Stomach (tissue), 8 donors: ENCODE measurements at regions not wholly inside any gene's neighbourhood (a gene's known extent, or its start where the extent isn't known, plus 50 kb on each side); places are given as distances from the start of the nearest gene placed in this dataset.

Source experiments
- DNase-seq, 2 donors: peaks; one replicate each; pipeline versions ENCODE4 v3.0.0 to v3.0.0-alpha.2; 2013 to 2019
- H3K27ac ChIP-seq, 5 donors: fragments of 200-600 bp in 4 of 5; sonication (generic) in 4 of 5; one replicate each; pipeline ENCODE4 v1.5.1; 2013 to 2019; ENCODE audit warnings: mild to moderate bottlenecking in 1 of 5, moderate library complexity in 1 of 5
- H3K27me3 ChIP-seq, 3 donors: fragments of 200-600 bp; sonication (generic); one replicate each; pipeline ENCODE4 v1.5.1; 2017 to 2019; ENCODE audit warnings: mixed run types in 1 of 3
- H3K36me3 ChIP-seq, 4 donors: fragments of 200-600 bp; sonication (generic); 1 replicate in 3 of 4; 2 replicates in 1 of 4; pipeline ENCODE4 v1.5.1; 2016 to 2019
- H3K4me1 ChIP-seq, 4 donors: fragments of 200-600 bp; sonication (generic); one replicate each; pipeline ENCODE4 v1.5.1; 2016 to 2019
- H3K4me3 ChIP-seq, 4 donors: fragments of 200-600 bp; sonication (generic) in 3 of 4; one replicate each; pipeline ENCODE4 v1.5.1; 2016 to 2019; ENCODE audit warnings: mild to moderate bottlenecking in 1 of 4
- H3K9me3 ChIP-seq, 4 donors: fragments of 200-600 bp; sonication (generic); one replicate each; pipeline ENCODE4 v1.5.1; 2016 to 2019
- EP300 ChIP-seq: sonication (generic); formaldehyde crosslinking; IDR thresholded peaks from one replicate; pipeline ENCODE4 v1.6.1; 2017; ENCODE audit warnings: antibody characterized with exemption
- POLR2A ChIP-seq, 4 donors: fragments of 450-650 bp; IDR thresholded peaks; one replicate each; pipeline ENCODE4 v1.6.1; 2016; ENCODE audit warnings: antibody characterized with exemption in 4 of 4, control low read depth in 2 of 4, mild to moderate bottlenecking in 1 of 4, moderate library complexity in 1 of 4
- POLR2AphosphoS5 ChIP-seq, 3 donors: sonication (generic); formaldehyde crosslinking; IDR thresholded peaks; one replicate each; pipeline ENCODE4 v1.6.1; 2016; ENCODE audit warnings: antibody characterized with exemption in 3 of 3
- WGBS, 5 donors: extraction: QIAGEN DNeasy Blood & Tissue Kit in 3 of 5; methylation state at CpG; one replicate each; pipeline versions ENCODE4 v1.1.5 to v1.1.7; 2013 to 2018; 5-methylcytosine and 5-hydroxymethylcytosine counted together
- intact Hi-C: fragments of 100-400 bp; cut with DNase I; formaldehyde crosslinking; loops from one replicate; pipeline ENCODE4 v1.15.1; 2023; ENCODE audit warnings: low total_unique reads
- TF ChIP-seq, protein P1 (sequence below), 7 experiments: fragments of 450-650 bp in 4 of 7; fragments of 200-600 bp in 3 of 7; sonication (generic) in 3 of 7; IDR thresholded peaks; one replicate each; pipeline ENCODE4 v1.5.1; 2016 to 2019; ENCODE audit warnings: antibody characterized with exemption in 7 of 7, control low read depth in 2 of 7, mild to moderate bottlenecking in 1 of 7
- donor health status: healthy with polysubstance abuse.
- donor health status: Bipolar disorder and iron deficiency.
- donor health status: healthy.

DNA sequence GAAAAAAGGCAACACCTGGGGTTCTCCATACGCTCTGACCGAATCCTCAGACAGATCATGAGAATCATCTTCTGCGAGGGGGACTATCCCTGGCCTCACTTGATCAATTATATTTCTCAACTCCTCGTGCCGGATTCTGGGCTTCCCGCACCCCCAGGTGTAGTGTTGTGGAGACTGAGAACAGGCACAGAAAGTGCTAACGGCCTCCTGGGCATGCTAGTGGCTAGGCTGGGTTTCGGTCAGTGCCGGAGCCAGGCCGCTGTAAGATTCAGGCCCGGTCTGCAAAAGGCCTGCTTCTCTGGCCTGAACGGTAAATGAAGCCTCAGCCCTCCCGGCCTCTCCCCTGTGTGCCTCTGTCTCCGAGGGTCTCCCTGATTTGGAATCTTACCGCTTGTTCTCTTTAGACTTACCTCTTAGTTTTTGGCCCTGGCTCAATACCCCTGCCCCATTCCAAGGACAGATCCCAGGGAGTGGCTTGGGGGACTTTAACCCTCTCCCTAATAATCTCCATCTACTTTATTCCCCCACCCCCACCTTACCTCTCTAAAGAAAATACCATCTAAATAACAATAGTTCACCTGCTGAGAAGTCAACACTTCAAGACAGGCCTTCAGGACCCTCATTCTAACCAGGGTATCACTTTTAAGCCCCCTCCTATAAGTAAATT, 79.0 kb upstream of the MEDAG start:
- H3K27me3 ChIP-seq = no peaks in the 10 kb centered on the region
- WGBS, 5 donors = 88 to 99% (median 95%) methylated on average over 14 to 15 of the region's 15 CpGs
- intact Hi-C loops = no loop called here
- H3K27ac ChIP-seq = no peak overlapping the region
- DNase-seq = no peak
- peaks cover 0 to 4% (median 1%) of the 10 kb centered on the region in 4 donors for H3K4me1 ChIP-seq
- TF ChIP-seq, protein P1, sequence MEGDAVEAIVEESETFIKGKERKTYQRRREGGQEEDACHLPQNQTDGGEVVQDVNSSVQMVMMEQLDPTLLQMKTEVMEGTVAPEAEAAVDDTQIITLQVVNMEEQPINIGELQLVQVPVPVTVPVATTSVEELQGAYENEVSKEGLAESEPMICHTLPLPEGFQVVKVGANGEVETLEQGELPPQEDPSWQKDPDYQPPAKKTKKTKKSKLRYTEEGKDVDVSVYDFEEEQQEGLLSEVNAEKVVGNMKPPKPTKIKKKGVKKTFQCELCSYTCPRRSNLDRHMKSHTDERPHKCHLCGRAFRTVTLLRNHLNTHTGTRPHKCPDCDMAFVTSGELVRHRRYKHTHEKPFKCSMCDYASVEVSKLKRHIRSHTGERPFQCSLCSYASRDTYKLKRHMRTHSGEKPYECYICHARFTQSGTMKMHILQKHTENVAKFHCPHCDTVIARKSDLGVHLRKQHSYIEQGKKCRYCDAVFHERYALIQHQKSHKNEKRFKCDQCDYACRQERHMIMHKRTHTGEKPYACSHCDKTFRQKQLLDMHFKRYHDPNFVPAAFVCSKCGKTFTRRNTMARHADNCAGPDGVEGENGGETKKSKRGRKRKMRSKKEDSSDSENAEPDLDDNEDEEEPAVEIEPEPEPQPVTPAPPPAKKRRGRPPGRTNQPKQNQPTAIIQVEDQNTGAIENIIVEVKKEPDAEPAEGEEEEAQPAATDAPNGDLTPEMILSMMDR (IDR thresholded peaks at IDR 0.05) = no peak
- TF ChIP-seq POLR2A (IDR thresholded peaks at IDR 0.05) (no peak), POLR2AphosphoS5 (IDR thresholded peaks at IDR 0.05) (no peak), EP300 (no peak)
- no peaks in the 10 kb centered on the region for H3K36me3 ChIP-seq
- no peak overlapping the region for H3K4me3 ChIP-seq
- no peaks in the 10 kb centered on the region for H3K9me3 ChIP-seq

DNA sequence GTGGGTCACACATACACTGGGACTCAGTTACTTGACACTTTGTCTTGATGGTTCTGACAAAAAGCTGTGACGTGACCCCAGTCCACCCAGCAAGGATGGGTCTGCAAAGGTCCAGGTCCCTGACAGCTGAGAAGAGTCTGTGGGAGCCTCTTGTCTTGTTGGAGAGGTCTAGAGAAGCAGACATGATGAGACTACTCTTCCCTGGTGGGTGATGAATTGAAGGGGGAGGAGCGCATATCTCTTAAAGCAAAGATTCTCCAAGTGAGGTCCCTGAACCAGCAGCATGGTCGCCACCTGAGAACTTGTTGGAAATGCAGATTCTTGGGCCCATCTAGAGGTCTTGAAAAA, 78.5 kb upstream of the MEDAG start:
- Histone ChIP-seq H3K27me3 (peaks cover 0 to under 1% (median 0%) of the 10 kb centered on the region in 3 donors), H3K27ac (no peak overlapping the region), H3K4me1 (peaks cover 0 to 4% (median 3%) of the 10 kb centered on the region in 4 donors), H3K36me3 (no peaks in the 10 kb centered on the region), H3K4me3 (no peak overlapping the region), H3K9me3 (no peaks in the 10 kb centered on the region)
- WGBS, 5 donors = 77 to 97% (median 96%) methylated on average over 3 of the region's 3 CpGs
- intact Hi-C loops = no loop called here
- TF ChIP-seq POLR2A (IDR thresholded peaks at IDR 0.05) (no peak), POLR2AphosphoS5 (IDR thresholded peaks at IDR 0.05) (no peak), EP300 (no peak)
- TF ChIP-seq, protein P1 (IDR thresholded peaks at IDR 0.05) = no peak
- DNase-seq = no peak

DNA sequence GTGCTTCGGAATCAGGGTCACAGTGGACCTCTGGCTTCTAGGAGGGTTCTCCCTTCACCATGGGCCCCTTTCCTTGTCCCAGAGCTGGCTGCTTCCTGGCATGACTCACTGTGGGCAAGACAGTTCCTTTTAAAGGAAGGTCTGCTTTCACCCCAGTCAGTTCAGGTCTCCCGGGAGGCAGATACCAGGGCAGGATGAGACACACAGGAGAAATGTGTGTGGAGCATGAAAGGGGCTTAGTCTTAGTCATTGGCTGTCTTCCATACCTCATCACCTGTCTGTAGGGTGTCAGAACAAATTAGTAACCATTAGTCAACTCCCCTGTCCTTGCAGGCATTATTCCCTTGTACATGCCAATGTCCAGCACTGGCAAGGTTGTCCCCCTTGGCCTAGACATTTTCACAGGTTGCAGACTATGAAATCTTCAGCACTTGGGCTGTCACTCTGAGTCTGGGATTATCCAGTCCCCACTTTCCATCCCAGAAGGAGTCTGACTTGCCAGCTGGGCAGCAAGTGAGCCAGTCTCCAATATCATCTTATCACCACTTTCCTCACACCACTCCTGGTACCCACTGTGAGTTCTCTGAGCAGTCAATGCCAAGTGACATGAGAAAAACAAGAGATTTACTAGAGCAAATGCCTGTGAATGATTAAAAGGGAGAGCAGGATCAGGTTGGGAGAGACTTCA, 76.8 kb upstream of the MEDAG start:
- intact Hi-C loops = no loop called here
- peaks cover 4 to 11% (median 7%) of the 10 kb centered on the region in 4 donors for H3K4me1 ChIP-seq
- no peak for TF ChIP-seq POLR2A (IDR thresholded peaks at IDR 0.05)
- no peak for TF ChIP-seq EP300
- TF ChIP-seq POLR2AphosphoS5 (IDR thresholded peaks at IDR 0.05) = no peak
- TF ChIP-seq, protein P1 (IDR thresholded peaks at IDR 0.05) = no peak
- H3K27me3 ChIP-seq = peaks cover 0 to 10% (median 0%) of the 10 kb centered on the region in 3 donors
- no peaks in the 10 kb centered on the region for H3K36me3 ChIP-seq
- H3K9me3 ChIP-seq = no peaks in the 10 kb centered on the region
- no peak overlapping the region for H3K27ac ChIP-seq
- 68 to 100% (median 86%) methylated on average over 1 to 2 of the region's 2 CpGs for WGBS, 5 donors
- no peak for DNase-seq
- H3K4me3 ChIP-seq = no peak overlapping the region

DNA sequence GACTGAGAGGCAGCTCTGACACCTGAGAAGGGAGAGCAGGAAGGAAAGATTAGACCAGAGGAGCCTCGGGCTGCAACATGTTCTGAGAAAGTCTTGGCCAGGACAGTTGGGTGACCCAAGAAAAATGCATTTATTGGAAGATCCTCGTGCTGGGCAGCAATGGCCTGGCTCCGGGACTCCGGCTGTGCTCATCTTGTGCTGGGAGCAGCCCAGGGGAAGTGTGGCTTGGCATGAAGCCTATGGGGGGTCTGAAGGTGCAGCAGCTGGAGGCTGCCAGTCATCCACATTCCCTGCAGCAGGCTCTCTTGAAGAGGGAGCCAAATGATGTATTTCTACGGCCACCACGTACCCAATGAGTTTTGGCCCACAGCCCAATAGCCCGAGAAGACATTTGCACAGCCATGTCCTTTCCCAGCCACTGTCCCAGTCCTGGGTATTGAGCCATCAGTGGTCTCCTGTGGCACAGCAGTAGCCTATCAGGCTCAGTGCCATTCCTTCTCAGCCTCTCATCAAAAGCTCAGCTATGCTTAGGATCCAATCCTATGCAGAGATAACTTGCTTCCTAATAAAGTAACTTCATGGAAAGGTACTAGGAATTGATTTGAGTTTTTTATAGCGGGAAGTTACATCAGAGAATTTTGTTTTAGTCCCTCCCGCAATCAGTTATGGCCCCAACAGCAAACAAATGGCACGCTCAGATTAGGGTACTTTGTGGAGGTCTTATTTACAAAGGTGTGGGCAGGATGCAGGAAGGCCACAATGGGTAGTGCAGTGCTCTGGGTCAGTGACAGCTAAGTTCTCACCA, 76.0 kb upstream of the MEDAG start:
- DNase-seq = no peak
- 73 to 82% (median 81%) methylated on average over 10 of the region's 10 CpGs for WGBS, 5 donors
- Histone ChIP-seq H3K27me3 (peaks cover 0 to 10% (median 0%) of the 10 kb centered on the region in 3 donors), H3K36me3 (no peaks in the 10 kb centered on the region), H3K4me1 (peaks cover under 1 to 11% (median 6%) of the 10 kb centered on the region in 4 donors), H3K4me3 (no peak overlapping the region), H3K27ac (no peak overlapping the region), H3K9me3 (no peaks in the 10 kb centered on the region)
- TF ChIP-seq POLR2A (IDR thresholded peaks at IDR 0.05) = no peak
- intact Hi-C loops = no loop called here
